Prostate gland (tissue), 2 donors: ENCODE measurements at regions not wholly inside any gene's neighbourhood (a gene's known extent, or its start where the extent isn't known, plus 50 kb on each side); places are given as distances from the start of the nearest gene placed in this dataset.

Source experiments
- CTCF ChIP-seq, 4 experiments: fragments of 200-600 bp in 2 of 4; fragments of 450-650 bp in 2 of 4; sonication (generic) in 2 of 4; IDR thresholded peaks; 1 replicate in 3 of 4; 2 replicates in 1 of 4; pipeline ENCODE4 v1.5.1; 2016 to 2019; ENCODE audit warnings: antibody characterized with exemption in 4 of 4, mild to moderate bottlenecking in 2 of 4, moderate library complexity in 2 of 4
- POLR2A ChIP-seq: fragments of 450-650 bp; IDR thresholded peaks from one replicate; pipeline ENCODE4 v1.6.1; 2016; ENCODE audit warnings: antibody characterized with exemption, mild to moderate bottlenecking

- no peak for TF ChIP-seq POLR2A
- TF ChIP-seq CTCF (IDR thresholded peaks at IDR 0.05) = no peak
Observed at GRCh38 chr6:14906621-14907020, 339.2 kb upstream of the JARID2 start.
